GM19463 (cell line): ENCODE measurements at regions not wholly inside any gene's neighbourhood (a gene's known extent, or its start where the extent isn't known, plus 50 kb on each side); places are given as distances from the start of the nearest gene placed in this dataset.
"Not testable (repeated sequence)": the region's sequence is repeated elsewhere in the genome, so short reads cannot be mapped to it uniquely, and the experiment has no call there.

ENCODE experiments used
- ATAC-seq: cut with Tn5 transposase; IDR thresholded peaks from one replicate; pipeline ENCODE4 v1.9.1; 2021; ENCODE audit warnings: mild to moderate bottlenecking, moderate library complexity; ENCODE audit not compliant: unreplicated experiment

- no peak for ATAC-seq
Measured at GRCh38 chr3:182486463-182486862, 306.8 kb upstream of the ATP11B start.

- no peak for ATAC-seq
Measured at GRCh38 chr3:182487143-182487542, 306.2 kb upstream of the ATP11B start.

- no peak for ATAC-seq
Measured at GRCh38 chr3:182487611-182488010, 305.7 kb upstream of the ATP11B start.

GRCh38 chr3:182490596-182491491, 302.5 kb upstream of the ATP11B start:
- no peak for ATAC-seq

GRCh38 chr3:182491577-182491976, 301.7 kb upstream of the ATP11B start:
- no peak for ATAC-seq

- no peak for ATAC-seq
Measured at GRCh38 chr3:182492536-182492935, 300.8 kb upstream of the ATP11B start.

- ATAC-seq: no peak
Measured at GRCh38 chr3:182500289-182500688, 293.0 kb upstream of the ATP11B start.

GRCh38 chr3:182501856-182502255, 291.4 kb upstream of the ATP11B start:
- ATAC-seq: no peak

GRCh38 chr3:182503401-182503800, 289.9 kb upstream of the ATP11B start:
- ATAC-seq: no peak

- ATAC-seq: no peak
Measured at GRCh38 chr3:182508919-182509711, 284.2 kb upstream of the ATP11B start.

- ATAC-seq: no peak
Measured at GRCh38 chr3:182509844-182510460, 283.4 kb upstream of the ATP11B start.

- no peak for ATAC-seq
Measured at GRCh38 chr3:182514236-182514964, 278.9 kb upstream of the ATP11B start.

GRCh38 chr3:182516597-182517336, 276.5 kb upstream of the ATP11B start:
- ATAC-seq: peak; percentile 44

- ATAC-seq: no peak
Measured at GRCh38 chr3:182519569-182519968, 273.7 kb upstream of the ATP11B start.

GRCh38 chr3:182521339-182521738, 272.0 kb upstream of the ATP11B start:
- no peak for ATAC-seq

GRCh38 chr3:182523424-182523823, 269.9 kb upstream of the ATP11B start:
- ATAC-seq: not testable (repeated sequence)

- no peak for ATAC-seq
Measured at GRCh38 chr3:182523836-182524235, 269.5 kb upstream of the ATP11B start.

- no peak for ATAC-seq
Measured at GRCh38 chr3:182524711-182525401, 268.4 kb upstream of the ATP11B start.

GRCh38 chr3:182525766-182526374, 267.4 kb upstream of the ATP11B start:
- ATAC-seq: no peak
